ENCODE measurements at regions not wholly inside any gene's neighbourhood (a gene's known extent, or its start where the extent isn't known, plus 50 kb on each side); places are given as distances from the start of the nearest gene placed in this dataset.

DNA sequence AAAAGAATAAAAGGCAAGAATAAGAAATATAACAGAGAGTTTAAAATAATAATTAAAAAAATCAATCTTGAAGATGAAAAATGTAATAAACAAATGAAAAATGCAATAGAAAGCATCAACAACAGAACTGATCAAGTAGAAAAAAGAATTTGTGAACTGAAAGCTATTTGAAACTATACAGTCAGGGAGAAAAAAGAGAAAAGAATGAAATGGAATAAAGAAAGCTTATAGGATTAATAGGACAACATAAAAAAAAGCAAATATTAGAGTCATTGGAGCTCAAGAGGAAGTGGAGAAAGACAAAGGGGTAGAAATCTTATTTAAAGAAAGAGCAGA is 126.8 kb upstream of the RPL34 start:
- no peaks in the 10 kb centered on the region for H3K36me3 ChIP-seq (ENCODE audit: control insufficient read depth, insufficient read depth, low read length)
- no peaks in the 10 kb centered on the region for H3K4me1 Mint-ChIP-seq
- H3K27me3 ChIP-seq (ENCODE audit: control insufficient read depth, insufficient read depth, low read length), result peaks cover 8% of the 10 kb centered on the region

GRCh38 chr4:108492816-108493595 is 127.4 kb upstream of the RPL34 start:
- Histone ChIP-seq H3K4me3 (ENCODE audit: low read depth, low read length) (no peak overlapping the region), H3K4me1 (ENCODE audit: control insufficient read depth, insufficient read depth, low read length, poor library complexity, severe bottlenecking) (no peaks in the 10 kb centered on the region)
- peak in 2 of 3 donors; percentile 6 to 47 for DNase-seq

More for the DNA sequence above, 126.8 kb upstream of the RPL34 start:
- H3K4me3 ChIP-seq (ENCODE audit: low read depth, low read length), result no peak overlapping the region
- H3K36me3 Mint-ChIP-seq, result peaks cover 3% of the 10 kb centered on the region
- no peak overlapping the region for H3K27ac Mint-ChIP-seq
- peaks cover 21% of the 10 kb centered on the region for H3K27me3 Mint-ChIP-seq
- H3K27ac ChIP-seq (ENCODE audit: insufficient read depth, low read length, poor library complexity, severe bottlenecking), result no peak overlapping the region
- no peak overlapping the region for H3K4me3 Mint-ChIP-seq
- no peaks in the 10 kb centered on the region for H3K4me1 ChIP-seq (ENCODE audit: control insufficient read depth, insufficient read depth, low read length, poor library complexity, severe bottlenecking)
- H3K9me3 ChIP-seq (ENCODE audit: control insufficient read depth in 2 of 2, low read length in 2 of 2), result peaks cover 12 to 14% of the 10 kb centered on the region in 2 experiments
- no peak for ATAC-seq (ENCODE audit: low read depth in 2 of 2)
- no peak for DNase-seq
- H3K9me3 Mint-ChIP-seq, result peaks cover 0 to 22% (median 3%) of the 10 kb centered on the region in 7 donors

GRCh38 chr4:108488865-108489264 is 131.5 kb upstream of the RPL34 start:
- Mint-ChIP-seq H3K36me3 (peaks cover 3% of the 10 kb centered on the region), H3K9me3 (peaks cover 0 to 12% (median 3%) of the 10 kb centered on the region in 7 donors), H3K4me1 (peaks cover 0 to 16% (median 12%) of the 10 kb centered on the region in 4 donors), H3K4me3 (no peak overlapping the region), H3K27ac (no peak overlapping the region), H3K27me3 (peaks cover 12% of the 10 kb centered on the region)
- DNase-seq, result no peak
- Histone ChIP-seq H3K27me3 (ENCODE audit: control insufficient read depth, insufficient read depth, low read length) (no peaks in the 10 kb centered on the region), H3K9me3 (ENCODE audit: control insufficient read depth in 2 of 2, low read length in 2 of 2) (peaks cover 3 to 10% of the 10 kb centered on the region in 2 experiments), H3K36me3 (ENCODE audit: control insufficient read depth, insufficient read depth, low read length) (no peaks in the 10 kb centered on the region), H3K27ac (ENCODE audit: insufficient read depth, low read length, poor library complexity, severe bottlenecking) (no peak overlapping the region), H3K4me1 (ENCODE audit: control insufficient read depth, insufficient read depth, low read length, poor library complexity, severe bottlenecking) (peaks cover 4% of the 10 kb centered on the region), H3K4me3 (ENCODE audit: low read depth, low read length) (no peak overlapping the region)
- no peak for ATAC-seq (ENCODE audit: low read depth in 2 of 2)

More at GRCh38 chr4:108492816-108493595, 127.4 kb upstream of the RPL34 start:
- H3K4me3 Mint-ChIP-seq, result no peak overlapping the region
- no peak overlapping the region for H3K27ac ChIP-seq (ENCODE audit: insufficient read depth, low read length, poor library complexity, severe bottlenecking)
- H3K36me3 Mint-ChIP-seq, result peaks cover 3% of the 10 kb centered on the region
- H3K4me1 Mint-ChIP-seq, result no peaks in the 10 kb centered on the region
- peak in 1 of 2 donors; percentile 46 for ATAC-seq (ENCODE audit: low read depth in 2 of 2)
- H3K36me3 ChIP-seq (ENCODE audit: control insufficient read depth, insufficient read depth, low read length), result no peaks in the 10 kb centered on the region
- H3K9me3 ChIP-seq (ENCODE audit: control insufficient read depth in 2 of 2, low read length in 2 of 2), result peaks cover 12 to 14% of the 10 kb centered on the region in 2 experiments
- peaks cover 21% of the 10 kb centered on the region for H3K27me3 Mint-ChIP-seq
- peaks cover 0 to 22% (median 3%) of the 10 kb centered on the region in 7 donors for H3K9me3 Mint-ChIP-seq
- H3K27me3 ChIP-seq (ENCODE audit: control insufficient read depth, insufficient read depth, low read length), result peaks cover 3% of the 10 kb centered on the region
- no peak overlapping the region for H3K27ac Mint-ChIP-seq

DNA sequence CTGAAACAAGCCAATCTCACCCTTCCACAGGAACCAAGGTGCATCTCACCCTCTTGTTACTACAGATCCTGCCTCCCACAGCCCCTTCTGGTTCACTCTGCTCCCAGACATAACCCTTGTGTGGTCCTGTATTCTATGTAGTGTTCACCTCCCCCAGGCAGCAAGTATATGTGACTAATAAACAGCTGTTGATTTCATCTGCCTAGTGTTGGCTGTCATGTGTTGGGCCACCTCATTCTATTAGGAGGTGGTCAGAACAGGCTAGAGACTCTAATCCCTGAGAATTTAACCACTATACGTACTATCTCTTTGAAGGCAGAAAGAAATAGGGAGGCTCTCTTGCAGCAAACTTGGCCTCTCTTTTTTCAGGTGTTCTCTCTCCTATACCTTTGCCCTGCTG is 134.3 kb upstream of the RPL34 start:
- H3K27ac ChIP-seq (ENCODE audit: insufficient read depth, low read length, poor library complexity, severe bottlenecking), result no peak overlapping the region
- H3K36me3 ChIP-seq (ENCODE audit: control insufficient read depth, insufficient read depth, low read length), result no peaks in the 10 kb centered on the region
- Mint-ChIP-seq H3K4me1 (peaks cover 14 to 36% (median 28%) of the 10 kb centered on the region in 4 donors), H3K27ac (no peak overlapping the region), H3K36me3 (no peaks in the 10 kb centered on the region), H3K9me3 (peaks cover 0 to 2% (median 0%) of the 10 kb centered on the region in 7 donors), H3K4me3 (no peak overlapping the region), H3K27me3 (no peaks in the 10 kb centered on the region)
- no peaks in the 10 kb centered on the region for H3K27me3 ChIP-seq (ENCODE audit: control insufficient read depth, insufficient read depth, low read length)
- H3K4me1 ChIP-seq (ENCODE audit: control insufficient read depth, insufficient read depth, low read length, poor library complexity, severe bottlenecking), result peaks cover 22% of the 10 kb centered on the region
- DNase-seq (no peak), ATAC-seq (ENCODE audit: low read depth in 2 of 2) (no peak)
- no peak overlapping the region for H3K4me3 ChIP-seq (ENCODE audit: low read depth, low read length)
- H3K9me3 ChIP-seq (ENCODE audit: control insufficient read depth in 2 of 2, low read length in 2 of 2), result no peaks in the 10 kb centered on the region

GRCh38 chr4:108484187-108484586 is 136.2 kb upstream of the RPL34 start:
- Mint-ChIP-seq H3K27ac (peak overlapping the region in 1 of 3 donors; percentile 61), H3K4me3 (peak overlapping the region in 1 of 4 donors; percentile 26), H3K27me3 (no peaks in the 10 kb centered on the region), H3K9me3 (peaks cover 0 to 1% (median 0%) of the 10 kb centered on the region in 7 donors), H3K36me3 (no peaks in the 10 kb centered on the region), H3K4me1 (peaks cover 14 to 36% (median 31%) of the 10 kb centered on the region in 4 donors)
- Histone ChIP-seq H3K4me1 (ENCODE audit: control insufficient read depth, insufficient read depth, low read length, poor library complexity, severe bottlenecking) (peaks cover 22% of the 10 kb centered on the region), H3K27ac (ENCODE audit: insufficient read depth, low read length, poor library complexity, severe bottlenecking) (no peak overlapping the region), H3K27me3 (ENCODE audit: control insufficient read depth, insufficient read depth, low read length) (no peaks in the 10 kb centered on the region), H3K36me3 (ENCODE audit: control insufficient read depth, insufficient read depth, low read length) (no peaks in the 10 kb centered on the region), H3K9me3 (ENCODE audit: control insufficient read depth in 2 of 2, low read length in 2 of 2) (no peaks in the 10 kb centered on the region), H3K4me3 (ENCODE audit: low read depth, low read length) (no peak overlapping the region)
- ATAC-seq (ENCODE audit: low read depth in 2 of 2) (no peak), DNase-seq (no peak)

DNA sequence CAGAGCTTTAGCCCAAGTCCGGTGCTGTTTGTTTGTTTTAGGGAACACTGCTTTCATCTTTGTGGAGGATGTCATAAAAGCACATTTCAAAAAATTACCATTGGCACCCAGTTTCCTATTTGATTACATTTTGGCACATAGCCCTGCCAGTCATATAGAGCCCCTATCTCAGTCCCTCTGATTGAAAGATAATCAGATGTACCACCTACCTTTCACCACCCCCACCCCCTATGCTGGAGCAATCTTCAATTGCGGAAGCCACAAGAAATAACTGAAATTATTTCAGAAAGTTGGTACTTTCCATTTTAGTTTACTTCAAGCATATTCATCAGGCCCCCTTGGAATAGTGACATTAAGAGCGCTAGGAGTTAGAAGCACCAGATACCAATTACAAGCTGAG is 136.7 kb upstream of the RPL34 start:
- Mint-ChIP-seq H3K9me3 (no peaks in the 10 kb centered on the region), H3K27me3 (no peaks in the 10 kb centered on the region), H3K4me3 (peak overlapping the region; percentile 2 to 76 (median 60)), H3K36me3 (no peaks in the 10 kb centered on the region), H3K27ac (peak overlapping the region in 2 of 3 donors; percentile 61 to 87), H3K4me1 (peaks cover 14 to 36% (median 31%) of the 10 kb centered on the region in 4 donors)
- H3K4me3 ChIP-seq (ENCODE audit: low read depth, low read length), result peak overlapping the region; percentile 48
- no peaks in the 10 kb centered on the region for H3K9me3 ChIP-seq (ENCODE audit: control insufficient read depth in 2 of 2, low read length in 2 of 2)
- no peaks in the 10 kb centered on the region for H3K27me3 ChIP-seq (ENCODE audit: control insufficient read depth, insufficient read depth, low read length)
- H3K27ac ChIP-seq (ENCODE audit: insufficient read depth, low read length, poor library complexity, severe bottlenecking), result no peak overlapping the region
- peaks cover 22% of the 10 kb centered on the region for H3K4me1 ChIP-seq (ENCODE audit: control insufficient read depth, insufficient read depth, low read length, poor library complexity, severe bottlenecking)
- no peak for DNase-seq
- no peaks in the 10 kb centered on the region for H3K36me3 ChIP-seq (ENCODE audit: control insufficient read depth, insufficient read depth, low read length)
- ATAC-seq (ENCODE audit: low read depth in 2 of 2), result no peak

DNA sequence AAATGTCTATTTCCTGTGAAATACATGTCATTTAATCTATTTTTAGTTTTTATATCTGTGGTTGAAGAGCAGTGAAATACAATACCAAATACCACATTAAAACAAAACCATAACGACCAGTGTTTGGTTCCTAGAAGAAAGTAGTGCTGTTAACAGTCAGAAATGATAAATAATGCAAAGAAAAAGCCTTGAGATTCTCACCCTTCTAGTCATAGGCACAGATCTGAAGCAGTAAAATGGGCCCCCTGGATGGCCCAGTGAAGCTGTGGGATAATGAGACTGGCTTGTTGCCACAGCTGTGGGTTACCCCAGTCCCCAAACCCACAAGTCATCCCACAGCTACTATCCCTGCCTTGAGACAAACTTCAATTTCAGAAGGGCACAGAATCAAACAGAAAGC is 137.3 kb upstream of the RPL34 start:
- H3K27ac Mint-ChIP-seq, result peak overlapping the region; percentile 11 to 87 (median 61)
- Histone ChIP-seq H3K36me3 (ENCODE audit: control insufficient read depth, insufficient read depth, low read length) (no peaks in the 10 kb centered on the region), H3K27ac (ENCODE audit: insufficient read depth, low read length, poor library complexity, severe bottlenecking) (no peak overlapping the region), H3K27me3 (ENCODE audit: control insufficient read depth, insufficient read depth, low read length) (no peaks in the 10 kb centered on the region), H3K4me3 (ENCODE audit: low read depth, low read length) (peak overlapping the region; percentile 48), H3K4me1 (ENCODE audit: control insufficient read depth, insufficient read depth, low read length, poor library complexity, severe bottlenecking) (peaks cover 22% of the 10 kb centered on the region), H3K9me3 (ENCODE audit: control insufficient read depth in 2 of 2, low read length in 2 of 2) (no peaks in the 10 kb centered on the region)
- H3K9me3 Mint-ChIP-seq, result no peaks in the 10 kb centered on the region
- ATAC-seq (ENCODE audit: low read depth in 2 of 2) (peak; percentile 63 to 74), DNase-seq (peak in 2 of 3 donors; percentile 36 to 56)
- H3K4me1 Mint-ChIP-seq, result peaks cover 14 to 36% (median 31%) of the 10 kb centered on the region in 4 donors
- H3K27me3 Mint-ChIP-seq, result no peaks in the 10 kb centered on the region
- no peaks in the 10 kb centered on the region for H3K36me3 Mint-ChIP-seq
- H3K4me3 Mint-ChIP-seq, result peak overlapping the region; percentile 2 to 76 (median 60)

DNA sequence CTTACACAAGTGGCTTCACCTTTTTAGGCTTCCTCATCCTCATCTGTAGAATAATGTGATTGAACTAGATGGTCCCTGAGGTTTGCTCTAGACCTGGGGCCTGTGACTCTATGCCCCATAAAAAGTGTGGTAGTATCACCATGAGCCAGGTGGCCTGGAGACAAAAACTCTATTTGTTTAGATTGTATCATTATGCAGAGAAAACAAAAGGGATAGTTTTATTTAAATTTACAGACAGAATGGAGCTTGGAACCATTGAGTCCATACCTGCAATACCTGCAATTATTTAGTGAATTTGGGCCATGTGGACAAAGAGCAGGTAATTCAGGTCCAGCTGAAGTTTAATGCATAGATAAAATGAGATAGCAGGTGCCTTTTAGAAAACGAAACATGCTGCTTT is 139.5 kb upstream of the RPL34 start:
- Mint-ChIP-seq H3K27ac (no peak overlapping the region), H3K4me3 (no peak overlapping the region), H3K36me3 (no peaks in the 10 kb centered on the region), H3K9me3 (peaks cover 0 to 1% (median 0%) of the 10 kb centered on the region in 7 donors), H3K27me3 (peaks cover 12% of the 10 kb centered on the region), H3K4me1 (peaks cover 14 to 35% (median 30%) of the 10 kb centered on the region in 4 donors)
- Histone ChIP-seq H3K4me1 (ENCODE audit: control insufficient read depth, insufficient read depth, low read length, poor library complexity, severe bottlenecking) (peaks cover 22% of the 10 kb centered on the region), H3K36me3 (ENCODE audit: control insufficient read depth, insufficient read depth, low read length) (no peaks in the 10 kb centered on the region), H3K9me3 (ENCODE audit: control insufficient read depth in 2 of 2, low read length in 2 of 2) (no peaks in the 10 kb centered on the region), H3K27ac (ENCODE audit: insufficient read depth, low read length, poor library complexity, severe bottlenecking) (no peak overlapping the region), H3K4me3 (ENCODE audit: low read depth, low read length) (no peak overlapping the region), H3K27me3 (ENCODE audit: control insufficient read depth, insufficient read depth, low read length) (no peaks in the 10 kb centered on the region)
- ATAC-seq (ENCODE audit: low read depth in 2 of 2) (no peak), DNase-seq (no peak)
